ENCODE measurements at regions not wholly inside any gene's neighbourhood (a gene's known extent, or its start where the extent isn't known, plus 50 kb on each side); places are given as distances from the start of the nearest gene placed in this dataset.

GRCh38 chr4:167688660-167689142 is 403.6 kb upstream of the ANXA10 start:
- 46 to 50% methylated on average over 7 to 9 of the region's 9 CpGs for WGBS, 2 experiments (ENCODE audit: low coverage in 1 of 2, low lambda C conversion rate in 2 of 2, missing lambda C conversion rate in 2 of 2)

DNA sequence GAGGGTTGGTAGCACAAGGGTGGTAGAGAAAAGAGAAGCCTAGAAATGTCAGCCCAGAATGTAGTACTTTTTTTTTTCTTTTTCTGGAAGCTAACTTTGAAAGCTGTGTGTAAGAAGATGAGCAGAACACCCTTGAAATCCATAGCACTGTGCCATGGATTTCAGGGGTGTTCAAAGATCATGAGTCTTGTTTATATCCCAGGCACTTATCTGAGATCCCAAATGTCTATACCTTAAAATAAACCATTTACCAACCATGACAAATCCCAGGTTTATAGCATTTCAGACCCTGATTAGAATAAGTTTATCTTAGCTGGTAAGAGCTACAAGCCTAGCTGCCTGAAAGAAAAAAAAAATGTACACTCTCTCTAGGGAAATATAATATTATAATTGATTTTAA is 389.9 kb upstream of the ANXA10 start:
- TF ChIP-seq EZH2phosphoT487 (IDR thresholded peaks at IDR 0.05; ENCODE audit: insufficient read depth, low read depth): no peak
- no peak for TF ChIP-seq EZH2 (IDR thresholded peaks at IDR 0.05; ENCODE audit: insufficient read depth, poor library complexity, severe bottlenecking)
- Histone ChIP-seq H3K79me2 (ENCODE audit: insufficient read depth) (no peaks in the 10 kb centered on the region), H2AFZ (no peak overlapping the region), H3K9me3 (ENCODE audit: low read depth) (no peaks in the 10 kb centered on the region), H3K9ac (no peak overlapping the region), H3K36me3 (ENCODE audit: low read depth) (no peaks in the 10 kb centered on the region), H3F3A (ENCODE audit: insufficient read depth) (no peaks in the 10 kb centered on the region), H3K9me2 (ENCODE audit: insufficient read depth) (no peaks in the 10 kb centered on the region), H4K20me1 (ENCODE audit: insufficient read depth) (no peaks in the 10 kb centered on the region), H3K4me1 (ENCODE audit: insufficient read depth) (no peaks in the 10 kb centered on the region), H3K27ac (no peak overlapping the region), H3K27me3 (replicated peaks; ENCODE audit: insufficient read depth) (no peaks in the 10 kb centered on the region), H3K4me3 (no peak overlapping the region), H3K4me2 (ENCODE audit: unreplicated experiment) (no peak overlapping the region)
- in situ Hi-C loops (cut with MboI): no loop called here
- no peak for DNase-seq

More at GRCh38 chr4:167688660-167689142, 403.6 kb upstream of the ANXA10 start:
- no peak for DNase-seq
- in situ Hi-C loops (cut with MboI): no loop called here
- Histone ChIP-seq H3K79me2 (ENCODE audit: insufficient read depth) (no peaks in the 10 kb centered on the region), H3K27me3 (replicated peaks; ENCODE audit: insufficient read depth) (no peaks in the 10 kb centered on the region), H3K36me3 (ENCODE audit: low read depth) (no peaks in the 10 kb centered on the region), H3F3A (ENCODE audit: insufficient read depth) (no peaks in the 10 kb centered on the region), H3K4me1 (ENCODE audit: insufficient read depth) (no peaks in the 10 kb centered on the region), H3K9me2 (ENCODE audit: insufficient read depth) (no peaks in the 10 kb centered on the region), H3K4me3 (no peak overlapping the region), H3K4me2 (ENCODE audit: unreplicated experiment) (no peak overlapping the region), H3K9ac (no peak overlapping the region), H4K20me1 (ENCODE audit: insufficient read depth) (no peaks in the 10 kb centered on the region), H3K9me3 (ENCODE audit: low read depth) (no peaks in the 10 kb centered on the region), H2AFZ (no peak overlapping the region), H3K27ac (no peak overlapping the region)
- TF ChIP-seq EZH2 (IDR thresholded peaks at IDR 0.05; ENCODE audit: insufficient read depth, poor library complexity, severe bottlenecking) (no peak), EZH2phosphoT487 (IDR thresholded peaks at IDR 0.05; ENCODE audit: insufficient read depth, low read depth) (no peak)

DNA sequence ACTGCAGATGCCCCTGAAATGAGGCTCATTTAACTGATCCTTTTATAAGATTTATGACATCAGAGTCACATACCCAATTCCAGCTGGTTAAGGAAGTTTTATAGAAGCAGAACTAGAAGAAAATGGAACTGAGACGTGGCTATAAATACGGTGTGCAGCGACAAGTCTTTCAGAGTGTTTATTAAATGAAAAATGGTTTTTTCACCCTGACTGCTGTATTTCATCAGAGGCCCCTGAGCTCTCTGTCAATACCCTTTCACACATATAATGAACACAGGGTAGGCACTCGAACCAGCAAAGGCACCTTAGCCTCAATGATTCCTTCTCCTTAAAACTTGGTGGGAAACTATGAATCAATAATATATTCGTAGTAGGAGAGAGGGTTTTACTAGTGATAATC is 380.8 kb upstream of the ANXA10 start:
- no peaks in the 10 kb centered on the region for H4K20me1 ChIP-seq (ENCODE audit: insufficient read depth)
- TF ChIP-seq EZH2 (IDR thresholded peaks at IDR 0.05; ENCODE audit: insufficient read depth, poor library complexity, severe bottlenecking): no peak
- no peak for TF ChIP-seq EZH2phosphoT487 (IDR thresholded peaks at IDR 0.05; ENCODE audit: insufficient read depth, low read depth)
- H3K4me2 ChIP-seq (ENCODE audit: unreplicated experiment): no peak overlapping the region
- H3K36me3 ChIP-seq (ENCODE audit: low read depth): no peaks in the 10 kb centered on the region
- H3K4me3 ChIP-seq: no peak overlapping the region
- no peaks in the 10 kb centered on the region for H3K27me3 ChIP-seq (replicated peaks; ENCODE audit: insufficient read depth)
- no peak overlapping the region for H2AFZ ChIP-seq
- no peaks in the 10 kb centered on the region for H3K9me3 ChIP-seq (ENCODE audit: low read depth)
- no peak overlapping the region for H3K27ac ChIP-seq
- in situ Hi-C loops (cut with MboI): no loop called here
- H3K4me1 ChIP-seq (ENCODE audit: insufficient read depth): no peaks in the 10 kb centered on the region
- H3K79me2 ChIP-seq (ENCODE audit: insufficient read depth): no peaks in the 10 kb centered on the region
- H3K9ac ChIP-seq: no peak overlapping the region
- 2 to 3% methylated on average over 5 of the region's 5 CpGs for WGBS, 2 experiments (ENCODE audit: low coverage in 1 of 2, low lambda C conversion rate in 2 of 2, missing lambda C conversion rate in 2 of 2)
- no peaks in the 10 kb centered on the region for H3F3A ChIP-seq (ENCODE audit: insufficient read depth)
- no peak for DNase-seq
- no peaks in the 10 kb centered on the region for H3K9me2 ChIP-seq (ENCODE audit: insufficient read depth)

DNA sequence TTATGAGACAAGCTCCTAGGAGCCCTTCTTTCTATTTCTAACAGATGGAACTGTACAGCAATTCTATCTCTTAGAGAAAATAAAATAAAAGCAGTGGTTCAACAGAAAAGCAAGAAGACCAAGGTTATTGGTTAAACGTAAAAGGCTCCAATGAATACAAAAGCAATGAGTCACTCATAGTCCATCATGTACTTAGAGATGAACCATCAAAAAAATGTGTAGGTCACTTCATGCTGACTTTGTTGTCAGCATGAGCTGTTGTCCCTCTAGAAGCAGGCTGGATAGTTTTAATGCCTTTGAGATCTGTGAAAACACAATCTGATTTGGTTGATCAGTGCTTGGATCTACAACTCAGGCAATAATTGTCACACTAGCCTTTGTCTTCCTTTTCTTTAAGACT is 378.6 kb upstream of the ANXA10 start:
- no peak overlapping the region for H3K9ac ChIP-seq
- H3K9me3 ChIP-seq (ENCODE audit: low read depth): no peaks in the 10 kb centered on the region
- no peak for DNase-seq
- H3K79me2 ChIP-seq (ENCODE audit: insufficient read depth): no peaks in the 10 kb centered on the region
- no peaks in the 10 kb centered on the region for H4K20me1 ChIP-seq (ENCODE audit: insufficient read depth)
- TF ChIP-seq EZH2 (IDR thresholded peaks at IDR 0.05; ENCODE audit: insufficient read depth, poor library complexity, severe bottlenecking) (no peak), EZH2phosphoT487 (IDR thresholded peaks at IDR 0.05; ENCODE audit: insufficient read depth, low read depth) (no peak)
- no peak overlapping the region for H3K4me2 ChIP-seq (ENCODE audit: unreplicated experiment)
- no peak overlapping the region for H3K27ac ChIP-seq
- H3F3A ChIP-seq (ENCODE audit: insufficient read depth): no peaks in the 10 kb centered on the region
- H3K9me2 ChIP-seq (ENCODE audit: insufficient read depth): no peaks in the 10 kb centered on the region
- no peaks in the 10 kb centered on the region for H3K36me3 ChIP-seq (ENCODE audit: low read depth)
- in situ Hi-C loops (cut with MboI): no loop called here
- H3K27me3 ChIP-seq (replicated peaks; ENCODE audit: insufficient read depth): no peaks in the 10 kb centered on the region
- 0 to 3% methylated on average over 1 of the region's 1 CpG for WGBS, 2 experiments (ENCODE audit: low coverage in 1 of 2, low lambda C conversion rate in 2 of 2, missing lambda C conversion rate in 2 of 2)
- H3K4me3 ChIP-seq: no peak overlapping the region
- no peaks in the 10 kb centered on the region for H3K4me1 ChIP-seq (ENCODE audit: insufficient read depth)
- H2AFZ ChIP-seq: no peak overlapping the region

DNA sequence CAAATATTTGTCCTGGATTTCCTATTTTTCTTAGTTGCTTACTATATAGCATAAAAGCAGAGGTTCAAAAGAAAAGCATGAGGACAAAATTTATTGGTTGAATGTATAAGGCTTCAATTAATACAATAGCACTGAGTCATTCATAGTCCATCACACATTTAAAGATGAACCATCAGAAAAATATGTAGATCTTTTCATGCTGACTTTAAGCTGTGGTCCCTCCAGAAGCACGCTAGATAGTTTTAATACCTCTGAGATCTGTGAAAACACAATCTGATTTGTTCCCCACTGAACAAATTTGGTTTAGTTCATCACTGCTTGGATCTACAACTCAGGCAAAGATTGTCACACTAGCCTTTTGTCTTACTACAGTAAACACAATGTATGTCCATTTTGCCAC is 377.2 kb upstream of the ANXA10 start:
- H3K4me1 ChIP-seq (ENCODE audit: insufficient read depth): no peaks in the 10 kb centered on the region
- H3K36me3 ChIP-seq (ENCODE audit: low read depth): no peaks in the 10 kb centered on the region
- H2AFZ ChIP-seq: no peak overlapping the region
- H3K4me3 ChIP-seq: no peak overlapping the region
- H3K79me2 ChIP-seq (ENCODE audit: insufficient read depth): no peaks in the 10 kb centered on the region
- H3K9ac ChIP-seq: no peak overlapping the region
- H3K4me2 ChIP-seq (ENCODE audit: unreplicated experiment): no peak overlapping the region
- WGBS, 2 experiments (ENCODE audit: low coverage in 1 of 2, low lambda C conversion rate in 2 of 2, missing lambda C conversion rate in 2 of 2): 9 to 17% methylated on average over 1 of the region's 1 CpG
- DNase-seq: no peak
- in situ Hi-C loops (cut with MboI): no loop called here
- H3K27ac ChIP-seq: no peak overlapping the region
- H4K20me1 ChIP-seq (ENCODE audit: insufficient read depth): no peaks in the 10 kb centered on the region
- no peak for TF ChIP-seq EZH2 (IDR thresholded peaks at IDR 0.05; ENCODE audit: insufficient read depth, poor library complexity, severe bottlenecking)
- no peak for TF ChIP-seq EZH2phosphoT487 (IDR thresholded peaks at IDR 0.05; ENCODE audit: insufficient read depth, low read depth)
- H3K9me3 ChIP-seq (ENCODE audit: low read depth): no peaks in the 10 kb centered on the region
- no peaks in the 10 kb centered on the region for H3K27me3 ChIP-seq (replicated peaks; ENCODE audit: insufficient read depth)
- H3F3A ChIP-seq (ENCODE audit: insufficient read depth): no peaks in the 10 kb centered on the region
- no peaks in the 10 kb centered on the region for H3K9me2 ChIP-seq (ENCODE audit: insufficient read depth)
